Hepatocyte (in vitro differentiated cells): ENCODE measurements at regions not wholly inside any gene's neighbourhood (a gene's known extent, or its start where the extent isn't known, plus 50 kb on each side); places are given as distances from the start of the nearest gene placed in this dataset.

Experiments used
- EZH2 ChIP-seq: fragments of 200-600 bp; sonication (generic); IDR thresholded peaks from 2 replicates; pipeline ENCODE4 v1.6.1; 2016; ENCODE audit warnings: antibody characterized with exemption, mild to moderate bottlenecking, borderline replicate concordance
- EZH2phosphoT487 ChIP-seq: fragments of 200-600 bp; sonication (generic); IDR thresholded peaks from one replicate; pipeline ENCODE4 v1.6.1; 2018; ENCODE audit warnings: antibody characterized with exemption, mild to moderate bottlenecking, low read depth, moderate library complexity; ENCODE audit not compliant: unreplicated experiment, severe bottlenecking
- TF ChIP-seq, protein P1 (sequence below): fragments of 200-600 bp; sonication (generic); IDR thresholded peaks from 2 replicates; pipeline ENCODE4 v1.5.1; 2016; ENCODE audit warnings: antibody characterized with exemption, mild to moderate bottlenecking; ENCODE audit not compliant: poor library complexity

DNA sequence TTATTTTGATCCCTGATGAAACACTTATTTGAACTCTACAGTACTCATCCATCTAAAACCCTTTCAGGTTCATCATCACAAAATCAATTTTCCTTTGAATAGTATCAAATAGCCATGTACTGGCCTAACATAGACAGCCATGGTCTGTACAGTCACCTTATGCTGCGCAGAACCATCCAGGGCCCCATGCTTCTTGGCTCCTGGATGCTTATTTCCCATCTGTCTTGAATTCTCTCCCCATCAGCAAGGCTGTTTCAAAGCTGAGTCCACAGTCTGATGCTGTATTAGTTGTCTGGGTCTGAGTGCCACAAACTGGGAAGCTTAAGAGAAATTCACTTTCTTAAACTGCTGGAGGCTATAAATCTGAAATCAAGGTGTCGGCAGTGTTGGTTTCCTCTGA, 290.2 kb downstream of the OSR1 start:
- TF ChIP-seq, protein P1, sequence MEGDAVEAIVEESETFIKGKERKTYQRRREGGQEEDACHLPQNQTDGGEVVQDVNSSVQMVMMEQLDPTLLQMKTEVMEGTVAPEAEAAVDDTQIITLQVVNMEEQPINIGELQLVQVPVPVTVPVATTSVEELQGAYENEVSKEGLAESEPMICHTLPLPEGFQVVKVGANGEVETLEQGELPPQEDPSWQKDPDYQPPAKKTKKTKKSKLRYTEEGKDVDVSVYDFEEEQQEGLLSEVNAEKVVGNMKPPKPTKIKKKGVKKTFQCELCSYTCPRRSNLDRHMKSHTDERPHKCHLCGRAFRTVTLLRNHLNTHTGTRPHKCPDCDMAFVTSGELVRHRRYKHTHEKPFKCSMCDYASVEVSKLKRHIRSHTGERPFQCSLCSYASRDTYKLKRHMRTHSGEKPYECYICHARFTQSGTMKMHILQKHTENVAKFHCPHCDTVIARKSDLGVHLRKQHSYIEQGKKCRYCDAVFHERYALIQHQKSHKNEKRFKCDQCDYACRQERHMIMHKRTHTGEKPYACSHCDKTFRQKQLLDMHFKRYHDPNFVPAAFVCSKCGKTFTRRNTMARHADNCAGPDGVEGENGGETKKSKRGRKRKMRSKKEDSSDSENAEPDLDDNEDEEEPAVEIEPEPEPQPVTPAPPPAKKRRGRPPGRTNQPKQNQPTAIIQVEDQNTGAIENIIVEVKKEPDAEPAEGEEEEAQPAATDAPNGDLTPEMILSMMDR = no peak
- TF ChIP-seq EZH2phosphoT487 (no peak), EZH2 (no peak)
